GM21423 (cell line): ENCODE measurements at regions not wholly inside any gene's neighbourhood (a gene's known extent, or its start where the extent isn't known, plus 50 kb on each side); places are given as distances from the start of the nearest gene placed in this dataset.
"Not testable (repeated sequence)": the region's sequence is repeated elsewhere in the genome, so short reads cannot be mapped to it uniquely, and the experiment has no call there.

Experiments
- ATAC-seq: cut with Tn5 transposase; IDR thresholded peaks from one replicate; pipeline ENCODE4 v1.9.1; 2021; ENCODE audit warnings: mild to moderate bottlenecking, moderate library complexity; ENCODE audit not compliant: unreplicated experiment

DNA sequence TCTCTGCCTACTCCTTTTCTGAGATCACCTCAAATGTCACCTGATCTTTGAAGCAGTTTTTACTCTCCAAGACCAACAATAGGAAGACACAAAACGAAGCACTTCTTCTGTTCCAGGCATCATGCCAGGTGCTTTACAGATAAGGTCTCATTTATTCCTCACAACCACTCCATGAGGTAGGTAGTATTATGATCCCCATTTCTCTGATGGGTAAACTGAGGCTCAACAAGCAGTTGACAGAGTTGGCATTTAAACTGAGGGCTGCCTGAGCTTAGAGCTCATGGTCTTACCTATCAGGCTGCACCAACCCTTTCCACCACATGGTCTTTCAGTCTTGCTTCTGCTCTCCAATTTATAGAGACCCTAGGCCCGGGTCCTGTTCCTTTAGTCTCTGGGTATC is 147.2 kb upstream of the JUN start:
- ATAC-seq = no peak

DNA sequence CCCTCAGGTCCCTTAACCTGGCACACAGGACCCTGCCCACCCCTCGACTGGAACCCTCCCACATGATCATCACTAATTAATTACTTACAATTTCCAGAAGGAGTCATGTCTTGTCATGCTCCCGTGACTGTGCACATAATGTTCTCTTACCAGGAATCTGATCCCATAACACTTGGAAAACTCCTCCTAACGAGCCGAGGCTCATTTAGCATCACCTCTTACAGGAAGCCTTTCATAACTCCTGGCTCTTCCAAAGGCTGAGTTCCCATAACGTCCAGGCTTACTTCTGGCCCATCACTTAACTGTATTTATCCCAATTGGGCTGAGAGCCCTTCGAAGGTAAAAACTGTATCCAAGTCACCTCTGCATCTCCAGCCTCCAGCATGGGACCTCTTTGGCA is 147.9 kb upstream of the JUN start:
- ATAC-seq = no peak

DNA sequence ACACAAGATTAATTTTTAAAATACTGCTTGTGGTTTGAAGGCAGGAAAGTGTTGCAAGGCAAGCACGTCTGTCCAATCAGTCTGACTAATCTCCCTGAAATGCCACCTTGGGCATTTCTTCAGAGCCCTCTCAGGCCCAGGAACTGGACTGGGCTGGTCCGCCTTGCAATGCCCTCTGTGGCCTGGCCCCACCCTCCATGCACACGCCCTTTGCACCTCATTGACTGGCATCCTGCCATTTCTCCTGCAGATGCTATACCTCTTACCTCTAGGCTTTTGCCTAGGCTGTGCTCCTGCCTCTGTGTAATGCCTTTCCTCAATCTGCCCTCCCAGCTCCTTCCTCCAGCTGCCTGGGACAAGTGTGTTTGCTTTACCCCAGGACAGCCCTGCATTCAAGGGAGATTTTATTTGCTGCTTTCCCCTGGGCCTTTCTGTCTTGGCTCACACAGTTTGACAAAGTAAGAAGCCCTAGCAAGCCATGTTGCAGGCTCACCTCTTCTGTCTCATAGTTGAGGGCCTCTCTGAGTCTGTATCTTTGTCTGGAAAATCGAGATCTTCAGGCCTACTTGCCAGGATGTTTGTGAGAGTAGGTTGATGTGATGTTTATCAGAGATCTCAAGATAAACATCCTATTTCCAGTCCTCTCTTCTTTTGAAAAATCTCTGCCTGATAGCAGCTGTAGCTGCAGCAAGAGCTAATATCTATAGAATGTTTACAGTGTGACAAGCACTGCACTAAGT is 149.2 kb upstream of the JUN start:
- no peak for ATAC-seq

- no peak for ATAC-seq
Observed at GRCh38 chr1:58933599-58933926, 149.7 kb upstream of the JUN start.

GRCh38 chr1:58934706-58935105 is 150.9 kb upstream of the JUN start:
- ATAC-seq = no peak

GRCh38 chr1:58936973-58937372 is 153.1 kb upstream of the JUN start:
- no peak for ATAC-seq

DNA sequence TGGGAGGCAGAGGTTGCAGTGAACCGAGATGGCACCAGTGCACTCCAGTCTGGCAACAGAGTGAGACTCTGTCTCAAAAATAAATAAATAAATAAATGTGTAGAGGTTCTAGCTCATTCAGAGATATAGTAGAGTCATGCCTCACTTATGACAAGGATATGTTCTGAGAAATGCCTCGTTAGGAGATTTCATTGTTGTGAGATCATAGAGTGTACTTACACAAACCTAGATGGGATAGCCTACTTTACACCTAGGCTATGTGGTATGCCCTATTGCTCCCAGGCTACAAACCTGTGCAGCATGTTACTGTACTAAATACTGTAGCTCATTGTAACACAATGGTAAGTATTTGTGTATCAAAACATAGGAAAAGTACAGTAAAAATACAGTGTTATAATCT is 155.3 kb upstream of the JUN start:
- ATAC-seq = no peak

- no peak for ATAC-seq
Observed at GRCh38 chr1:58939666-58940370, 156.0 kb upstream of the JUN start.

DNA sequence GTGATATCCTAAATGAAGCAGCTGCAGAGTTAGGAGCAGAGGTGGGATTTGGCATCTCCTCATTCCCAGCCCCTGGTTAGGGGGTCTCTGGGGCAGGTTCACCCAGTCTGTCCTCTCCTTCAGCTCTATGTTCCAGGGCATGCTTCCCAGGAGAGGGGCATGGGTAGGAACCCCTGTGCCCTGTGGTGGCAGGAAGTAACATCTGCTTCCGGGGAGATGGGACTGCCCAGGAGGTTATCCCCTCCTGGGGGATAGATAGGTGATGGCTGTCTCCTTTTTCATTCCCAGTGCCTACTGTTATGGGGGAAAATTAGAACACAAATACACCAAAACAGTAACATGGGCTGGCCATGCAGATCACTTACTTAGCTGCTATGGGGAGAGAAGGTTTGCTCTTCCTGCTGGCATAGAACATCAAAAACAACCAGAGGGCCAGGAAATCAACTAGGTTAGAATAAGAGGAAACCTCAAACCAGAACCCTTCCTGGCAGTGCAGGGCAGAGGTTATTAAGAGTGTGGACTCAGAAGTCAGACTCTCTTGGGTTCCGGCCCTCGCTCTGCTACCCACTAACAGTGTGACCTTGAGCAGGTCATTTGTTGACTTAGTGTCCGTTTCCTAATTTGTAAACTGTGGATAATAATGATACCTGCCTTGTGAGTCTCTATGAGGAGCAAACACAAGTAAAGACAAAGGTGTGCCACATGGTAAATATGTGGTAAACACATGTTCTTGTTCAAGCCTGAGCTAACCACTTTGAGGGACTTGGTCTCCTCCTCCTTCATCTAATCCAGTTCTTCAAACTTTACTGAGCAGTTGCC is 157.8 kb upstream of the JUN start:
- peak; percentile 59 for ATAC-seq

DNA sequence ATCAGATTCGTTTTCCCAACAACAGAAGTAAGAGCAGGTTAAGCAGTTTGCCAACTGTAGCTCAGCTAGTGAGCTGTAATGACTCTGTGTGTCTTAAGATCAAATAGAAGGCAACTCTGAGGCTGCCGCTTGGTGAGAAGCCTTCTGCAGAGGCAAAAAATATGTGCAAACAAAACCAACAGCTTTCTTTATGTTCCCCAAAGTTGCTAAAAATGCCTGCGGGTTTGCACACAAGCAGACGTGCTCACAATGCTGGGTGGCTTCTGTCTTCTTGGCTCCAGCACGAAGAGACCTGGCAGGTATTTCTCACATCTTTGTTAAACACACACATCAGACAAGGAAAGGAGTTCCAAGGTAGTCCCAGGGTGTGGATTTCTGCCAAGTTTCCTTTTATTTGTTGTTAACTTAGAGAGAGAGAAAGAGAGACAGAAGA is 158.9 kb upstream of the JUN start:
- no peak for ATAC-seq

GRCh38 chr1:58943776-58944175 is 159.9 kb upstream of the JUN start:
- ATAC-seq = no peak

- ATAC-seq = no peak
Observed at GRCh38 chr1:58944439-58944838, 160.6 kb upstream of the JUN start.

GRCh38 chr1:58946390-58946789 is 162.5 kb upstream of the JUN start:
- no peak for ATAC-seq

DNA sequence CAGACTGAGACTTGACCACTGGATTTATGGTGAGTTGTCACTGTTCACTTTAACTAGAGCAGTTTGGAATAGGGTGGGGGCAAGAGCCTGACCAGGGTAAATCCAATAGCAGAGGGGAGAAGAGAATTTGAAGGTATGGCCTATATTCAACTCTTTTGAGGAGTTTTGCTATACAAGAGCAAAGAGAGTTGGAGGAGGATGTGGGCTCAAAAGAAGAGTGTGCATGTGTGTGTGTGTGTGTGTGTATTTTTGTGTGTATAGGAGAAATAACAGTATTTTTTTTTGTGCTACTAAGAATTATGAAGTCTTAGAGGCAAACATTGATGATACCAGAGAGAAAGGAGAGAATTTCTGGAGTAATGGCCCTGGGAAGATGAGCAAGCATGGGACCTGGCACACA is 164.8 kb upstream of the JUN start:
- ATAC-seq = no peak

- ATAC-seq = no peak
Observed at GRCh38 chr1:58949551-58950220, 165.8 kb upstream of the JUN start.

DNA sequence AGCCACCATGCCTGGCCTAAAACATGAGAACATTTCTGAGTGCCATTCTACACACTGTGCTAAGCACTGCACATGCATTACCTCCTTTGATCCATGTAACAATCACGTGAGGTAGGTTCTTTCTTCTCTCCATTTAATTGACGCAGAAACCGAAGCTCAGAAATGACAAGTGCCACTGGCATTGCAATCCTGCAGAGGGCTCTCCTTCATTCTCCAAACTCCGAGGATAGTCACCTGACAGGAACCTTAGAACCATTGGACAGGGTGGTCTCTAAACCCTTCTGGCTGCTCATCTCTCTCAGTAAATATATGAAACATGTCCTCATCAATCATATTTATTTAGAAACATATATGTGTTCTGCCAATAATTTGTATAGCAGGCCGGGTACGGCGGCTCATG is 167.1 kb upstream of the JUN start:
- ATAC-seq = no peak

DNA sequence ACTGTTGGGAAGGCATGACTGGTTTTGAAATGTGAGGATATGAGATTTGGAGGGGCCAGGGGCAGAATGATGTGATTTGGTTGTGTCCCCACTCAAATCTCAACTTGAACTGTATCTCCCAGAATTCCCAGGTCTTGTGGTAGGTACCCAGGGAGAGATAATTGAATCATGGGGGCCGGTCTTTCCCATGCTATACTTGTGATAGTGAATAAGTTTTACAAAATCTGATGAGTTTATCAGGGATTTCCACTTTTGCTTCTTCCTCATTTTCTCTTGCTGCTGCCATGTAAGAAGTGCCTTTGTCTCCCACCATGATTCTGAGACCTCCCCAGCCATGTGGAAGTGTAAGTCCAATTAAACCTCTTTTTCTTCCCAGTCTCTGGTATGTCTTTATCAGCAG is 170.1 kb upstream of the JUN start:
- ATAC-seq = not testable (repeated sequence)

GRCh38 chr1:58963287-58963686 is 179.4 kb upstream of the JUN start:
- not testable (repeated sequence) for ATAC-seq

DNA sequence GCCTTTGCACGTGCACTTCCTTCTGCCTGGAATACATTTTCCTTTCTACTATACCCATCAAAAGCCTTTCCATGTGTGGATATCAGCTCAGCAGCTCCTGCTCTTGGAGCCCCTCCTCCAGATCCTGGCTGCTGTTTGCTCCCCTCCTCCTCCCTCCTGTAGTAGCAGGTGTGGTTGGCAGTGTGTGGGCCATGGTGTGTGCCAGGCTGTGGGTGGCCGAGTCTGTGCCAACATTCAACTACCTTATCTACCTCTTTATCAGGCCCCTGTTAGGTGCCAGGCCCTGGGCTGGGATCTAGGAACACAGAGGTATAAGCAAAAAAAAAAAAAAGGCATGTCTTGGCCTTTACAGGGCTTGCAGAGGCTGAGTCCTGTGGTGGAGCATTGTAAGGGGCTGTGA is 180.6 kb upstream of the JUN start:
- no peak for ATAC-seq

GRCh38 chr1:58964880-58965279 is 181.0 kb upstream of the JUN start:
- no peak for ATAC-seq
